Ammon's horn (tissue), 1 donor: ENCODE measurements at regions not wholly inside any gene's neighbourhood (a gene's known extent, or its start where the extent isn't known, plus 50 kb on each side); places are given as distances from the start of the nearest gene placed in this dataset.

Source experiments
- DNase-seq: peaks from one replicate; pipeline ENCODE4 v3.0.0-alpha.2; 2016; ENCODE audit warnings: low spot score

DNA sequence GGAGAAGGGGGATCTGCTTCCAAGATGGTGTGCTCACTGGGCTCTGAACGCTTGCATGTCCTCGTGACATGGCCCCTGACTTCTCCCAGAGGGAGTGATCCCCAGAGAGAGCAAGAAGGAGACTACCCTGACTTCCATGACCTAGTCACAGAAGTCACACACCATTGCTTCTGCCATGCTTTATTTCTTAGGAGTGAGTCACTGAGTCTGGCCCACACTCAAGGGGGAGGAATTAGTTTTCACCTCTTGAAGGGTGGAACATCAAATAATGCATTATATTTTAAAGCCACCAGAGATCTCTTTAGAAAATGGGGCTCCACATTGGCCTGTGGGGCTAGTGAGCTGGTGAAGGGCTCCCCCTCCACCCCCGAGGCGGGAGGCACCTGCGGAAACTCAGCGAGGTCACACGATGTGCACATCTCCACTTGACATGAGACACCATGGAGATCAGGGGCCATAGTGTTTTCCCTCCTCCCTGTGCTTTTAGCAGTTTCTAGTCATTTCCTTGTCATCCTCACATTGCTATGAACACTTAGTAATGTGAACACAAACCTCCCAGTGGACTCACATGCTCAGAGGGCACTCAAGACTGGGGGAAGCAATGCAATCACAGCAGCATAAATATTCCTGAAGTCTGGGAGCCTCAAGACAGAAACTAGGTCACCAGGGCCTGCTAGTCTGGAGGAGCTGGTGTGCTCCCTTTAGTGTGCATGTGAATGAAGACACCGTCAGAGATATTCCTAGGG is 87.4 kb upstream of the FZD10 start:
- DNase-seq: no peak

GRCh38 chr12:130075497-130076076 is 86.7 kb upstream of the FZD10 start:
- DNase-seq: no peak

- no peak for DNase-seq
Measured at GRCh38 chr12:130076126-130076525, 86.1 kb upstream of the FZD10 start.

DNA sequence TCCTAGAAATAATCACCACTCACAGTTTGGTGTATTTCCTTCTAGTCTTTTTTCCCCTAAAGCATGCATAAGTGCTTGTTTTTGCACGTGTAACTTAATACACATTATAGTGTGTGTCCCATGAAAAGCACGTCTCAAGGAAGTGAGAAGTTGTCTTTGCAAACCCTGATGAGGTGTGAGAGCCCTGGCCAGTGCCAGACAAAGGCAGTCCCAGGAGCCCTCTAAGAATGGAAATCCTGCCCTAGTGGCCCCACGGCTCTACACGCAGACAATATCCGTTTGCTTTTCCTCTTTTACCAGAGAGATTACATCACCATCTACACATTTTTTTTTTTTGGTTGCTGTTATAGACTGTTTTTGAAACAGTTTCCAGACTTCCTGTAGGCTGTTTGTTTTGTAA is 85.5 kb upstream of the FZD10 start:
- no peak for DNase-seq

- DNase-seq: no peak
Measured at GRCh38 chr12:130078852-130079251, 83.4 kb upstream of the FZD10 start.

GRCh38 chr12:130079279-130079678 is 83.0 kb upstream of the FZD10 start:
- no peak for DNase-seq

DNA sequence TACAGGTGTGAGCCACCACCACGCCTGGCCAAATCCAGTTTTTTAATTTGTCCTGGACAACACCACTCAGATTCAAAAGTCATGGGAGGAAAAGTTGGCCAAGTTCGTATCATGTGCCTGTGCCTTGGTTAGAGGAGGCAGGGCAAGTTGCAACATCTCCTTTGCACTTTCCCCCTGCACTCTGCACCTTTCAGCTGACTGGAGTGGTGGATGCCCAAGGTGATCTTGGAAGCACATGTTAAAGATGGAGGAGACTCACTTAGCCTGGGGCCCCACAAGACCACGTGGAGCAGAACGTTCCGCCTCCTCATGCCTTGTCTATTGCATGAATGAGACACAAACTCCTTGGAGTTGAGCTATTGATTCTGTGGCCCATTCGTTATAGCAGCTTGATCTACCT is 82.1 kb upstream of the FZD10 start:
- no peak for DNase-seq

- DNase-seq: no peak
Measured at GRCh38 chr12:130081117-130081805, 81.0 kb upstream of the FZD10 start.

GRCh38 chr12:130083002-130083401 is 79.3 kb upstream of the FZD10 start:
- no peak for DNase-seq

- DNase-seq: no peak
Measured at GRCh38 chr12:130083734-130084133, 78.5 kb upstream of the FZD10 start.

- no peak for DNase-seq
Measured at GRCh38 chr12:130084359-130084758, 77.9 kb upstream of the FZD10 start.

GRCh38 chr12:130086248-130086647 is 76.0 kb upstream of the FZD10 start:
- no peak for DNase-seq

GRCh38 chr12:130086797-130087196 is 75.5 kb upstream of the FZD10 start:
- no peak for DNase-seq

DNA sequence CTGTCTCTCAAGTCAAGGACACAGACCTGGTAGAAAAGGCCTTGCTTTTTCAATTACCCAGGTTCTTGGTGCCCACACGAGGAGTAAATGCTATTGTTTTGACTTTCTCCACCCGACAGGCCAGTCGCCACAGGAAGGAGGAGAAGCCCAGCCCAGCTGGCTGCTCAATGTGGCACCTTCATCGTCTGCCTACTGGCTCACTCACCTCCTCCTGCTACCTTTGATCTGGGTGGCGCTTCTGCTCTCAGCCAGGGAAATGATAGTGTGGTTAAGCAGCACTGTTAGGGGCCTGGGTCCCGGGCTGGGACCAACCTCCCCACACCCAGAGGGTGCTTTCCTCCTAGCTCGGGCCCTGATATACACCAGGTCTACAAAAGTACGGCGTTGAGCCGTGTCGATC is 75.0 kb upstream of the FZD10 start:
- no peak for DNase-seq

- DNase-seq: no peak
Measured at GRCh38 chr12:130088504-130088903, 73.8 kb upstream of the FZD10 start.

DNA sequence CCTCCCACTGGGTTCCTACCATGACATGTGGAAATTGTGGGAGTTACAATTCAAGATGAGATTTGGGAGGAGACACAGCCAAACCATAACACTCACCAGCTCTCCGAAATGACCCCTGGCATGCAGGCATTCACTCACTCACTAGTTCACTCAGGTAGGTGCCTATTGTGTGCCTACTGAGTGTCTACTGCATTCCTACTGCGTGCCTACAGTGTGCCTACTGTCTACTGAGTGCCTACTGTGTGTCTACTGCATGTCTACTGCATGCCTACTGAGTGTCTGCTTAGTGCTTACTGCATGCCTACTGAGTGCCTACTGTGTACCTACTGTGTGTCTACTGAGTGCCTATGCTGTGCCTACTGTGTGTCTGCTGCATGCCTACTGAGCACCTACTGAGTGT is 71.7 kb upstream of the FZD10 start:
- DNase-seq: no peak

DNA sequence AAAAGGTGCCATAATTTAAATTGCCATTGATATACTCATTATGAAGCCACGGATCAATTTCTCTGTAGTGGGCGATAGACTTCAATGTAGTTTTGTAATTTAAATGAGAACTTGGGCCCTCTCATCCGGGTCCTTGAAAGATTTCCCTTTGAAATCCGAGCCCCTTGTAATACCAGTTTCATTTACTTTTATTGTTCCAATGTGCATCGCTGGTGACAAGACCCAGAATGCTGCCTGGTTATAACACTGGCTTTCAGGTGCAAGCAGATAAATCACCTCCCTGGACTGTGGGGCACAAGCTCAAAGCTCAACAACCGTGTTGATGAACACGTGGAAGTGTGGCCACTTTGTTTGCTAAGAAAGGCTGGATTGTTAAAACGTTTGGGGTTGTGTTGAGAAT is 68.9 kb upstream of the FZD10 start:
- no peak for DNase-seq

GRCh38 chr12:130097342-130097741 is 64.9 kb upstream of the FZD10 start:
- no peak for DNase-seq

- no peak for DNase-seq
Measured at GRCh38 chr12:130097798-130098255, 64.4 kb upstream of the FZD10 start.

- no peak for DNase-seq
Measured at GRCh38 chr12:130098301-130099005, 63.8 kb upstream of the FZD10 start.

GRCh38 chr12:130100634-130101362 is 61.5 kb upstream of the FZD10 start:
- no peak for DNase-seq

- DNase-seq: no peak
Measured at GRCh38 chr12:130101370-130101769, 60.9 kb upstream of the FZD10 start.
